GM12864 (cell line): ENCODE measurements at regions not wholly inside any gene's neighbourhood (a gene's known extent, or its start where the extent isn't known, plus 50 kb on each side); places are given as distances from the start of the nearest gene placed in this dataset.
"Not testable (repeated sequence)": the region's sequence is repeated elsewhere in the genome, so short reads cannot be mapped to it uniquely, and the experiment has no call there.

Source experiments
- DNase-seq: peaks from one replicate; pipeline ENCODE4 v3.0.0-alpha.2; 2011; ENCODE audit warnings: low read depth
- H3K4me3 ChIP-seq: 2 replicates; pipeline ENCODE4 v1.5.1; 2011; ENCODE audit warnings: mild to moderate bottlenecking, low read depth, low read length, control low read depth
- CTCF ChIP-seq: IDR thresholded peaks from 2 replicates; pipeline ENCODE4 v1.5.1; 2011; ENCODE audit warnings: low read depth, mild to moderate bottlenecking, moderate library complexity, low read length, control low read depth, inconsistent platforms; ENCODE audit errors: missing control alignments

- no peak overlapping the region for H3K4me3 ChIP-seq
- no peak for TF ChIP-seq CTCF
- DNase-seq: no peak
Measured at GRCh38 chr3:80331494-80332170, 563.8 kb upstream of the ROBO1 start.

GRCh38 chr3:80314541-80314940 lies 546.7 kb upstream of the ROBO1 start:
- not testable (repeated sequence) for DNase-seq, H3K4me3 ChIP-seq

GRCh38 chr3:80308637-80309036 lies 540.8 kb upstream of the ROBO1 start:
- no peak for TF ChIP-seq CTCF
- no peak overlapping the region for H3K4me3 ChIP-seq
- no peak for DNase-seq

- H3K4me3 ChIP-seq: no peak overlapping the region
- DNase-seq: no peak
- TF ChIP-seq CTCF: no peak
Measured at GRCh38 chr3:80307844-80308243, 540.0 kb upstream of the ROBO1 start.

GRCh38 chr3:80297720-80298119 lies 529.9 kb upstream of the ROBO1 start:
- no peak for TF ChIP-seq CTCF
- DNase-seq: no peak
- no peak overlapping the region for H3K4me3 ChIP-seq

- DNase-seq: no peak
- H3K4me3 ChIP-seq: no peak overlapping the region
- TF ChIP-seq CTCF: no peak
Measured at GRCh38 chr3:80285388-80285787, 517.6 kb upstream of the ROBO1 start.

DNA sequence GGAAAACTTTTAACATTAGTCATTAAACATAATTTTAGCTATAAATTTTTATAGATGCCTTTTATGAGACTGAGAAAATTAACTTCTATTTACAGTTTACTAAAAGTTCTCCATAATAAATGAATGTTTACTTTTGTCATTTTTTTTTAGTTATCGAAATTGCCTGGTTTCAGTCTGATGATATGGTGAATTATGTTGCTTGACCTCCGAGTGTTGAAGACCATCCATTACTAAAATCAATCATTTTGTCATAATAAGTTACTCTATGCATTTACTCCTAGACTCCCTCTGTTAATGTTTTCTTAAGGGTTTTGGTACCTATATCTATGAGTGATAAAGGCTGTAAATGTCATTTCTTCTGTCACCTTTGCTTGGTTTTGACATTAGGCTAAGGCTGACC lies 516.0 kb upstream of the ROBO1 start:
- no peak for TF ChIP-seq CTCF
- no peak overlapping the region for H3K4me3 ChIP-seq
- no peak for DNase-seq

GRCh38 chr3:80278056-80278455 lies 510.3 kb upstream of the ROBO1 start:
- DNase-seq: no peak
- H3K4me3 ChIP-seq: no peak overlapping the region

More at GRCh38 chr3:80278056-80278455, 510.3 kb upstream of the ROBO1 start:
- no peak for TF ChIP-seq CTCF
